SK-N-SH (cell line): ENCODE measurements at regions not wholly inside any gene's neighbourhood (a gene's known extent, or its start where the extent isn't known, plus 50 kb on each side); places are given as distances from the start of the nearest gene placed in this dataset.

Experiments
- CTCF ChIA-PET: fragments of 300-600, 350-600 bp; formaldehyde crosslinking; extraction: SDS; loops from one replicate; lab custom pipeline; 2021; lab: Yijun Ruan, JAX
- POLR2A ChIA-PET: fragments of 350-600 bp; sonication (Branson Sonifier 250); formaldehyde crosslinking; extraction: SDS; loops from one replicate; lab custom pipeline; 2020; ENCODE audit warnings: antibody characterized with exemption, inconsistent platforms; lab: Yijun Ruan, JAX
- DNase-seq: peaks from one replicate; pipeline ENCODE4 v3.0.0; 2012
- H2AFZ ChIP-seq: fragments of 200-600 bp; sonication (generic); 2 replicates; pipeline ENCODE4 v1.8.1; 2016; ENCODE audit warnings: antibody characterized with exemption, mild to moderate bottlenecking, low read depth
- H3F3A ChIP-seq: fragments of 200-600 bp; sonication (generic); replicated peaks from 2 replicates; pipeline ENCODE3; 2016; ENCODE audit warnings: antibody characterized with exemption, mild to moderate bottlenecking; ENCODE audit not compliant: insufficient read depth
- H3K27ac ChIP-seq, 2 experiments: fragments of 200-500 bp in 1 of 2; fragments of 200-600 bp in 1 of 2; sonication (Bioruptor generic) in 1 of 2; sonication (generic), shearing (Covaris generic) in 1 of 2; 2 replicates each; pipeline versions ENCODE4 v1.5.1 to v1.6.1; 2014 to 2016; ENCODE audit warnings: low read depth in 2 of 2, inconsistent platforms in 1 of 2, low read length in 1 of 2, mild to moderate bottlenecking in 1 of 2, mixed read lengths in 1 of 2
- H3K27me3 ChIP-seq: fragments of 200-600 bp; sonication (generic), shearing (Covaris generic); 2 replicates; pipeline ENCODE4 v1.6.1; 2016; ENCODE audit warnings: mixed run types; ENCODE audit not compliant: insufficient read depth
- H3K36me3 ChIP-seq, 2 experiments: fragments of 200-500 bp in 1 of 2; fragments of 200-600 bp in 1 of 2; sonication (Bioruptor generic) in 1 of 2; sonication (generic) in 1 of 2; replicated peaks in 1 of 2; 2 replicates each; pipeline versions ENCODE3 to v1.5.1; 2014 to 2016; ENCODE audit warnings: low read length in 1 of 2, mild to moderate bottlenecking in 1 of 2; ENCODE audit not compliant: insufficient read depth in 2 of 2, control insufficient read depth in 1 of 2
- H3K4me1 ChIP-seq, 2 experiments: fragments of 200-500 bp in 1 of 2; fragments of 200-600 bp in 1 of 2; sonication (Bioruptor generic) in 1 of 2; sonication (generic), shearing (Covaris generic) in 1 of 2; 2 replicates each; pipeline versions ENCODE4 v1.5.1 to v1.6.1; 2014 to 2016; ENCODE audit warnings: low read depth in 1 of 2, low read length in 1 of 2, mixed run types in 1 of 2; ENCODE audit not compliant: insufficient read depth in 2 of 2, control insufficient read depth in 1 of 2
- H3K4me2 ChIP-seq: fragments of 200-600 bp; sonication (generic), shearing (Covaris generic); 2 replicates; pipeline ENCODE4 v1.6.1; 2017; ENCODE audit warnings: mixed run types
- H3K4me3 ChIP-seq, 2 experiments: fragments of 200-500 bp in 1 of 2; fragments of 200-600 bp in 1 of 2; sonication (Bioruptor generic) in 1 of 2; sonication (generic), shearing (Covaris generic) in 1 of 2; 2 replicates each; pipeline versions ENCODE4 v1.5.1 to v1.8.1; 2014 to 2016; ENCODE audit warnings: low read depth in 2 of 2, inconsistent platforms in 1 of 2, low read length in 1 of 2, mild to moderate bottlenecking in 1 of 2, mixed read lengths in 1 of 2, moderate library complexity in 1 of 2
- H3K79me2 ChIP-seq: fragments of 200-600 bp; sonication (generic); 2 replicates; pipeline ENCODE4 v1.8.1; 2017; ENCODE audit warnings: mild to moderate bottlenecking; ENCODE audit not compliant: insufficient read depth
- H3K9ac ChIP-seq: fragments of 200-600 bp; sonication (generic); 2 replicates; pipeline ENCODE4 v1.6.1; 2017; ENCODE audit warnings: mixed run types
- H3K9me2 ChIP-seq: fragments of 200-600 bp; sonication (generic); 2 replicates; pipeline ENCODE4 v1.6.1; 2017; ENCODE audit warnings: mixed run types
- H3K9me3 ChIP-seq: fragments of 200-600 bp; sonication (generic); 2 replicates; pipeline ENCODE4 v1.6.1; 2017; ENCODE audit warnings: mixed run types, mild to moderate bottlenecking, moderate library complexity
- H4K20me1 ChIP-seq: fragments of 200-600 bp; sonication (generic); 2 replicates; pipeline ENCODE4 v1.6.1; 2017; ENCODE audit warnings: mild to moderate bottlenecking, mixed run types; ENCODE audit not compliant: insufficient read depth
- EZH2phosphoT487 ChIP-seq: fragments of 200-600 bp; sonication (generic); IDR thresholded peaks from 2 replicates; pipeline ENCODE4 v1.6.1; 2017; ENCODE audit warnings: low read depth, mixed run types, mild to moderate bottlenecking, antibody characterized with exemption, moderate library complexity, borderline replicate concordance
- FOXJ3 ChIP-seq: sonication (generic); formaldehyde crosslinking; IDR thresholded peaks from 2 replicates; pipeline ENCODE4 v1.5.1; 2020; ENCODE audit warnings: mild to moderate bottlenecking, missing genetic modification reagents
- MEF2A ChIP-seq: IDR thresholded peaks from 2 replicates; pipeline ENCODE4 v1.4.0; 2012; ENCODE audit warnings: low read depth, borderline replicate concordance
- MXI1 ChIP-seq: IDR thresholded peaks from 2 replicates; pipeline ENCODE4 v1.6.1; 2012; ENCODE audit warnings: mild to moderate bottlenecking, low read depth, low read length, improper control_type of control experiment
- NRF1 ChIP-seq: IDR thresholded peaks from 2 replicates; pipeline ENCODE4 v1.6.1; 2012; ENCODE audit warnings: low read depth, mild to moderate bottlenecking, low read length
- POLR2AphosphoS5 ChIP-seq: IDR thresholded peaks from 2 replicates; pipeline ENCODE4 v1.6.1; 2012; ENCODE audit warnings: low read depth, low read length
- RXRA ChIP-seq: IDR thresholded peaks from 2 replicates; pipeline ENCODE4 v1.4.0; 2012; ENCODE audit warnings: low read depth, mild to moderate bottlenecking, borderline replicate concordance
- SMC3 ChIP-seq: IDR thresholded peaks from 2 replicates; pipeline ENCODE4 v1.6.1; 2012; ENCODE audit warnings: low read depth, low read length, improper control_type of control experiment
- TCF12 ChIP-seq: IDR thresholded peaks from 2 replicates; pipeline ENCODE4 v1.4.0; 2012
- TEAD4 ChIP-seq: IDR thresholded peaks from 2 replicates; pipeline ENCODE4 v1.4.0; 2012; ENCODE audit warnings: mild to moderate bottlenecking, borderline replicate concordance; ENCODE audit not compliant: insufficient read depth
- YY1 ChIP-seq: IDR thresholded peaks from 2 replicates; pipeline ENCODE4 v1.4.0; 2012; ENCODE audit warnings: low read depth, mild to moderate bottlenecking
- WGBS: methylation state at CpG from one replicate; pipeline ENCODE4 v1.1.6; 2017; ENCODE audit warnings: low lambda C conversion rate; 5-methylcytosine and 5-hydroxymethylcytosine counted together
- TF ChIP-seq, protein P1 (sequence below): IDR thresholded peaks from 2 replicates; pipeline ENCODE4 v1.6.1; 2012; ENCODE audit warnings: mild to moderate bottlenecking, low read depth, low read length, moderate library complexity
- TF ChIP-seq, protein P2 (sequence below): IDR thresholded peaks from 2 replicates; pipeline ENCODE4; 2012
- TF ChIP-seq, protein P3 (sequence below): fragments of 150-350 bp; IDR thresholded peaks from 2 replicates; pipeline ENCODE4 v1.6.1; 2017; ENCODE audit warnings: antibody characterized with exemption, low read length, low read depth, borderline replicate concordance
- TF ChIP-seq, protein P4 (sequence below): IDR thresholded peaks from 2 replicates; pipeline ENCODE4 v1.4.0; 2012; ENCODE audit warnings: low read depth, borderline replicate concordance
- TF ChIP-seq, protein P5 (sequence below): fragments of 150-350 bp; IDR thresholded peaks from 2 replicates; pipeline ENCODE4 v1.6.1; 2016; ENCODE audit warnings: mild to moderate bottlenecking, low read depth, low read length
- TF ChIP-seq, protein P6 (sequence below): IDR thresholded peaks from 2 replicates; pipeline ENCODE4 v1.4.0; 2012; ENCODE audit warnings: low read depth

DNA sequence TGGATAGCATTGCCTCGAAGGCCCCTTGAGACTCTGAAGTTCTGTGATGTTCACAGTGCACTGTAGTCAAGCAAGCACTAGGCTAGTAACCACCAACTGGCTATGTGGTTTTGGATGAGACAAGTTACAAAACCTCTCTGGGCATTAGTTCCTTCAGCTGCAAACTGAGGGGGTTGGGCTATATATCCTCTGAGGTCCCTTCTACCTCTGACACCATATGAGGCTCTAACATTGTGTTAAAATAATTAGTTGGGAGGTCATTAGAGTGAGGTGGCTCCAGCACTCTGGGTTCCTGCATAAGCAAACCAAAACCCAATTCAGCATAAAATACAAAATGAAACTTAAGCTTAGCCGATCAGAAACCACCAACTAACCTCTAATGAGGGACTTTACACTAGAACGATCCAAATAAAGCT is 209.5 kb upstream of the LRRN1 start:
- Histone ChIP-seq H3K36me3 (no peaks in the 10 kb centered on the region), H4K20me1 (no peaks in the 10 kb centered on the region), H2AFZ (no peak overlapping the region), H3K4me2 (no peak overlapping the region), H3K9me2 (no peaks in the 10 kb centered on the region), H3K4me3 (no peak overlapping the region), H3K9me3 (no peaks in the 10 kb centered on the region; the same call in 1 of the 2 replicates), H3F3A (no peaks in the 10 kb centered on the region), H3K27me3 (no peaks in the 10 kb centered on the region), H3K4me1 (no peaks in the 10 kb centered on the region), H3K9ac (no peak overlapping the region), H3K27ac (no peak overlapping the region), H3K79me2 (no peaks in the 10 kb centered on the region)
- TF ChIP-seq TCF12 (no peak), TEAD4 (no peak), NRF1 (no peak), RXRA (no peak), SMC3 (no peak), FOXJ3 (CRISPR knock-in tag) (no peak), EZH2phosphoT487 (no peak), YY1 (no peak)
- TF ChIP-seq, protein P1, sequence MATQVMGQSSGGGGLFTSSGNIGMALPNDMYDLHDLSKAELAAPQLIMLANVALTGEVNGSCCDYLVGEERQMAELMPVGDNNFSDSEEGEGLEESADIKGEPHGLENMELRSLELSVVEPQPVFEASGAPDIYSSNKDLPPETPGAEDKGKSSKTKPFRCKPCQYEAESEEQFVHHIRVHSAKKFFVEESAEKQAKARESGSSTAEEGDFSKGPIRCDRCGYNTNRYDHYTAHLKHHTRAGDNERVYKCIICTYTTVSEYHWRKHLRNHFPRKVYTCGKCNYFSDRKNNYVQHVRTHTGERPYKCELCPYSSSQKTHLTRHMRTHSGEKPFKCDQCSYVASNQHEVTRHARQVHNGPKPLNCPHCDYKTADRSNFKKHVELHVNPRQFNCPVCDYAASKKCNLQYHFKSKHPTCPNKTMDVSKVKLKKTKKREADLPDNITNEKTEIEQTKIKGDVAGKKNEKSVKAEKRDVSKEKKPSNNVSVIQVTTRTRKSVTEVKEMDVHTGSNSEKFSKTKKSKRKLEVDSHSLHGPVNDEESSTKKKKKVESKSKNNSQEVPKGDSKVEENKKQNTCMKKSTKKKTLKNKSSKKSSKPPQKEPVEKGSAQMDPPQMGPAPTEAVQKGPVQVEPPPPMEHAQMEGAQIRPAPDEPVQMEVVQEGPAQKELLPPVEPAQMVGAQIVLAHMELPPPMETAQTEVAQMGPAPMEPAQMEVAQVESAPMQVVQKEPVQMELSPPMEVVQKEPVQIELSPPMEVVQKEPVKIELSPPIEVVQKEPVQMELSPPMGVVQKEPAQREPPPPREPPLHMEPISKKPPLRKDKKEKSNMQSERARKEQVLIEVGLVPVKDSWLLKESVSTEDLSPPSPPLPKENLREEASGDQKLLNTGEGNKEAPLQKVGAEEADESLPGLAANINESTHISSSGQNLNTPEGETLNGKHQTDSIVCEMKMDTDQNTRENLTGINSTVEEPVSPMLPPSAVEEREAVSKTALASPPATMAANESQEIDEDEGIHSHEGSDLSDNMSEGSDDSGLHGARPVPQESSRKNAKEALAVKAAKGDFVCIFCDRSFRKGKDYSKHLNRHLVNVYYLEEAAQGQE: no peak
- TF ChIP-seq, protein P2, sequence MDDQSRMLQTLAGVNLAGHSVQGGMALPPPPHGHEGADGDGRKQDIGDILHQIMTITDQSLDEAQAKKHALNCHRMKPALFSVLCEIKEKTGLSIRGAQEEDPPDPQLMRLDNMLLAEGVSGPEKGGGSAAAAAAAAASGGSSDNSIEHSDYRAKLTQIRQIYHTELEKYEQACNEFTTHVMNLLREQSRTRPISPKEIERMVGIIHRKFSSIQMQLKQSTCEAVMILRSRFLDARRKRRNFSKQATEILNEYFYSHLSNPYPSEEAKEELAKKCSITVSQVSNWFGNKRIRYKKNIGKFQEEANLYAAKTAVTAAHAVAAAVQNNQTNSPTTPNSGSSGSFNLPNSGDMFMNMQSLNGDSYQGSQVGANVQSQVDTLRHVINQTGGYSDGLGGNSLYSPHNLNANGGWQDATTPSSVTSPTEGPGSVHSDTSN: no peak
- TF ChIP-seq, protein P3, sequence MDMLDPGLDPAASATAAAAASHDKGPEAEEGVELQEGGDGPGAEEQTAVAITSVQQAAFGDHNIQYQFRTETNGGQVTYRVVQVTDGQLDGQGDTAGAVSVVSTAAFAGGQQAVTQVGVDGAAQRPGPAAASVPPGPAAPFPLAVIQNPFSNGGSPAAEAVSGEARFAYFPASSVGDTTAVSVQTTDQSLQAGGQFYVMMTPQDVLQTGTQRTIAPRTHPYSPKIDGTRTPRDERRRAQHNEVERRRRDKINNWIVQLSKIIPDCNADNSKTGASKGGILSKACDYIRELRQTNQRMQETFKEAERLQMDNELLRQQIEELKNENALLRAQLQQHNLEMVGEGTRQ: no peak
- ChIA-PET POLR2A (no interaction called here), CTCF (no interaction called here)
- no peak for DNase-seq
- 0% methylated on average over 3 of the region's 3 CpGs for WGBS

DNA sequence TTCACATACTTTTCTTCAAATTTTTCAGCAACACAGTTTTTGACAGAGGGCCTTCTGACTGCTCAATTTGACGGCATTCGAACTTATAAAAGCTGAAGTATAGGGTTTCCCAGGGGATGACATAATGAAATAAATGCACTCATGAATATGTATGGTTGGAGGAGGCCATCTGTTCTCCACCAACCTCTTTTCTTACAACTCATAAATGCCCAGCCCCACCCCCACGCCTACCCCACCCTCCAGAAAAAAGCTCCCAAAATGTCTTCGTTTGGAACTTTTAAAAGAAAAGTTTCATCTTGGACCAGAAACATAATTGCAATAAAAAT is 211.6 kb upstream of the LRRN1 start:
- no peaks in the 10 kb centered on the region for H4K20me1 ChIP-seq
- H3K4me1 ChIP-seq: no peaks in the 10 kb centered on the region
- no peak overlapping the region for H3K27ac ChIP-seq
- H3K4me2 ChIP-seq: no peak overlapping the region
- POLR2A ChIA-PET: no interaction called here
- no peak for DNase-seq
- 19% methylated on average over 4 of the region's 4 CpGs for WGBS
- H3K4me3 ChIP-seq: no peak overlapping the region
- H3K79me2 ChIP-seq: no peaks in the 10 kb centered on the region
- CTCF ChIA-PET: no interaction called here
- H3K9me2 ChIP-seq: no peaks in the 10 kb centered on the region
- no peaks in the 10 kb centered on the region for H3K36me3 ChIP-seq
- no peaks in the 10 kb centered on the region for H3K27me3 ChIP-seq
- H3K9ac ChIP-seq: no peak overlapping the region
- no peaks in the 10 kb centered on the region; the same call in 1 of the 2 replicates for H3K9me3 ChIP-seq
- no peaks in the 10 kb centered on the region for H3F3A ChIP-seq
- no peak overlapping the region for H2AFZ ChIP-seq
- TF ChIP-seq MEF2A (no peak), POLR2AphosphoS5 (no peak), MXI1 (no peak), TCF12 (no peak), FOXJ3 (CRISPR knock-in tag) (no peak)
- TF ChIP-seq, protein P1: no peak
- TF ChIP-seq, protein P4, sequence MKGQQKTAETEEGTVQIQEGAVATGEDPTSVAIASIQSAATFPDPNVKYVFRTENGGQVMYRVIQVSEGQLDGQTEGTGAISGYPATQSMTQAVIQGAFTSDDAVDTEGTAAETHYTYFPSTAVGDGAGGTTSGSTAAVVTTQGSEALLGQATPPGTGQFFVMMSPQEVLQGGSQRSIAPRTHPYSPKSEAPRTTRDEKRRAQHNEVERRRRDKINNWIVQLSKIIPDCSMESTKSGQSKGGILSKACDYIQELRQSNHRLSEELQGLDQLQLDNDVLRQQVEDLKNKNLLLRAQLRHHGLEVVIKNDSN: no peak
- TF ChIP-seq, protein P5, sequence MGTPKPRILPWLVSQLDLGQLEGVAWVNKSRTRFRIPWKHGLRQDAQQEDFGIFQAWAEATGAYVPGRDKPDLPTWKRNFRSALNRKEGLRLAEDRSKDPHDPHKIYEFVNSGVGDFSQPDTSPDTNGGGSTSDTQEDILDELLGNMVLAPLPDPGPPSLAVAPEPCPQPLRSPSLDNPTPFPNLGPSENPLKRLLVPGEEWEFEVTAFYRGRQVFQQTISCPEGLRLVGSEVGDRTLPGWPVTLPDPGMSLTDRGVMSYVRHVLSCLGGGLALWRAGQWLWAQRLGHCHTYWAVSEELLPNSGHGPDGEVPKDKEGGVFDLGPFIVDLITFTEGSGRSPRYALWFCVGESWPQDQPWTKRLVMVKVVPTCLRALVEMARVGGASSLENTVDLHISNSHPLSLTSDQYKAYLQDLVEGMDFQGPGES: no peak
- TF ChIP-seq, protein P6, sequence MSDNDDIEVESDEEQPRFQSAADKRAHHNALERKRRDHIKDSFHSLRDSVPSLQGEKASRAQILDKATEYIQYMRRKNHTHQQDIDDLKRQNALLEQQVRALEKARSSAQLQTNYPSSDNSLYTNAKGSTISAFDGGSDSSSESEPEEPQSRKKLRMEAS: no peak
